Thyroid gland (tissue), 4 donors: ENCODE measurements at regions not wholly inside any gene's neighbourhood (a gene's known extent, or its start where the extent isn't known, plus 50 kb on each side); places are given as distances from the start of the nearest gene placed in this dataset.

Source experiments
- POLR2A ChIP-seq, 2 donors: fragments of 450-650 bp; IDR thresholded peaks; one replicate each; pipeline ENCODE4 v1.6.1; 2017; ENCODE audit warnings: antibody characterized with exemption in 2 of 2, mild to moderate bottlenecking in 2 of 2, moderate library complexity in 1 of 2
- TF ChIP-seq, protein P1 (sequence below), 6 experiments: fragments of 200-600 bp in 3 of 6; fragments of 450-650 bp in 3 of 6; sonication (generic) in 3 of 6; IDR thresholded peaks; one replicate each; pipeline ENCODE4 v1.5.1; 2016 to 2019; ENCODE audit warnings: antibody characterized with exemption in 6 of 6, mild to moderate bottlenecking in 2 of 6, inconsistent platforms in 1 of 6, moderate library complexity in 1 of 6

DNA sequence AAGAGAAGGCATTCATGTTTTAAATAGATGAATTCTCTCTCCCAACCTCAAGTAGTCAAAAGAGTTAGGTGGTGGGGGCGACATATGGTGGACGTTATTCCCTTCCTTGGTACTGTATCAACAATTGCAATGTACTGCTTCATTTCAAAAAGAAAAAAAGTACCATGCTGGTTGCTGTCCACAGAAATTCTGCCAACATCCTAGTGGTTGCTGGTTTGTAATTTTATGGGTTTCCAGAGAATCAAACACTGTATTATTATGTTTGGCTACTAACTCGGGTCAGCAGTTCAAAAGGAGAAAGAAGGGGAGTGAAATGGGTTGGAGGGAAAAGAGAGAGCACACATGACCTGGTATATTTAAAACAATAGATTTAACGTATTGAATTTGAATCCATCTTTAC lies 61.1 kb upstream of the KCNJ16 start:
- TF ChIP-seq POLR2A (IDR thresholded peaks at IDR 0.05): no peak
- TF ChIP-seq, protein P1, sequence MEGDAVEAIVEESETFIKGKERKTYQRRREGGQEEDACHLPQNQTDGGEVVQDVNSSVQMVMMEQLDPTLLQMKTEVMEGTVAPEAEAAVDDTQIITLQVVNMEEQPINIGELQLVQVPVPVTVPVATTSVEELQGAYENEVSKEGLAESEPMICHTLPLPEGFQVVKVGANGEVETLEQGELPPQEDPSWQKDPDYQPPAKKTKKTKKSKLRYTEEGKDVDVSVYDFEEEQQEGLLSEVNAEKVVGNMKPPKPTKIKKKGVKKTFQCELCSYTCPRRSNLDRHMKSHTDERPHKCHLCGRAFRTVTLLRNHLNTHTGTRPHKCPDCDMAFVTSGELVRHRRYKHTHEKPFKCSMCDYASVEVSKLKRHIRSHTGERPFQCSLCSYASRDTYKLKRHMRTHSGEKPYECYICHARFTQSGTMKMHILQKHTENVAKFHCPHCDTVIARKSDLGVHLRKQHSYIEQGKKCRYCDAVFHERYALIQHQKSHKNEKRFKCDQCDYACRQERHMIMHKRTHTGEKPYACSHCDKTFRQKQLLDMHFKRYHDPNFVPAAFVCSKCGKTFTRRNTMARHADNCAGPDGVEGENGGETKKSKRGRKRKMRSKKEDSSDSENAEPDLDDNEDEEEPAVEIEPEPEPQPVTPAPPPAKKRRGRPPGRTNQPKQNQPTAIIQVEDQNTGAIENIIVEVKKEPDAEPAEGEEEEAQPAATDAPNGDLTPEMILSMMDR (IDR thresholded peaks at IDR 0.05): no peak
